Bronchial epithelial cell (primary cell): ENCODE measurements at regions not wholly inside any gene's neighbourhood (a gene's known extent, or its start where the extent isn't known, plus 50 kb on each side); places are given as distances from the start of the nearest gene placed in this dataset.

Source experiments
- DNase-seq: peaks from one replicate; pipeline ENCODE4 v3.0.0-alpha.2; 2010; ENCODE audit warnings: low read depth
- FAIRE-seq: peaks from 2 replicates; lab custom pipeline; 2011; peaks lifted over from hg19 to GRCh38; lab: Jason Lieb, UNC
- H3K27me3 ChIP-seq: 2 replicates; pipeline ENCODE4 v1.5.1; 2011; ENCODE audit warnings: low read length; ENCODE audit not compliant: control insufficient read depth, insufficient read depth
- H3K36me3 ChIP-seq: 2 replicates; pipeline ENCODE4 v1.5.1; 2011; ENCODE audit warnings: low read length; ENCODE audit not compliant: control insufficient read depth, insufficient read depth
- H3K4me3 ChIP-seq: 2 replicates; pipeline ENCODE4 v1.5.1; 2011; ENCODE audit warnings: mild to moderate bottlenecking, low read depth, low read length, control low read depth
- TF ChIP-seq, protein P1 (sequence below): IDR thresholded peaks from 2 replicates; pipeline ENCODE4 v1.5.1; 2011; ENCODE audit warnings: mild to moderate bottlenecking, moderate library complexity, low read length, control low read depth, inconsistent platforms; ENCODE audit not compliant: insufficient read depth, severe bottlenecking

- Histone ChIP-seq H3K4me3 (no peak overlapping the region), H3K36me3 (no peaks in the 10 kb centered on the region), H3K27me3 (peaks cover 2% of the 10 kb centered on the region)
- FAIRE-seq (peak; percentile 40), DNase-seq (no peak)
- TF ChIP-seq, protein P1, sequence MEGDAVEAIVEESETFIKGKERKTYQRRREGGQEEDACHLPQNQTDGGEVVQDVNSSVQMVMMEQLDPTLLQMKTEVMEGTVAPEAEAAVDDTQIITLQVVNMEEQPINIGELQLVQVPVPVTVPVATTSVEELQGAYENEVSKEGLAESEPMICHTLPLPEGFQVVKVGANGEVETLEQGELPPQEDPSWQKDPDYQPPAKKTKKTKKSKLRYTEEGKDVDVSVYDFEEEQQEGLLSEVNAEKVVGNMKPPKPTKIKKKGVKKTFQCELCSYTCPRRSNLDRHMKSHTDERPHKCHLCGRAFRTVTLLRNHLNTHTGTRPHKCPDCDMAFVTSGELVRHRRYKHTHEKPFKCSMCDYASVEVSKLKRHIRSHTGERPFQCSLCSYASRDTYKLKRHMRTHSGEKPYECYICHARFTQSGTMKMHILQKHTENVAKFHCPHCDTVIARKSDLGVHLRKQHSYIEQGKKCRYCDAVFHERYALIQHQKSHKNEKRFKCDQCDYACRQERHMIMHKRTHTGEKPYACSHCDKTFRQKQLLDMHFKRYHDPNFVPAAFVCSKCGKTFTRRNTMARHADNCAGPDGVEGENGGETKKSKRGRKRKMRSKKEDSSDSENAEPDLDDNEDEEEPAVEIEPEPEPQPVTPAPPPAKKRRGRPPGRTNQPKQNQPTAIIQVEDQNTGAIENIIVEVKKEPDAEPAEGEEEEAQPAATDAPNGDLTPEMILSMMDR = no peak
These were observed 68.8 kb upstream of the PITRM1 start for GRCh38 chr10:3241274-3241921.

GRCh38 chr10:3239920-3240894, 67.6 kb upstream of the PITRM1 start:
- DNase-seq = no peak
- TF ChIP-seq, protein P1 = no peak
- Histone ChIP-seq H3K27me3 (peaks cover 2% of the 10 kb centered on the region), H3K4me3 (no peak overlapping the region), H3K36me3 (no peaks in the 10 kb centered on the region)
- no peak for FAIRE-seq

DNA sequence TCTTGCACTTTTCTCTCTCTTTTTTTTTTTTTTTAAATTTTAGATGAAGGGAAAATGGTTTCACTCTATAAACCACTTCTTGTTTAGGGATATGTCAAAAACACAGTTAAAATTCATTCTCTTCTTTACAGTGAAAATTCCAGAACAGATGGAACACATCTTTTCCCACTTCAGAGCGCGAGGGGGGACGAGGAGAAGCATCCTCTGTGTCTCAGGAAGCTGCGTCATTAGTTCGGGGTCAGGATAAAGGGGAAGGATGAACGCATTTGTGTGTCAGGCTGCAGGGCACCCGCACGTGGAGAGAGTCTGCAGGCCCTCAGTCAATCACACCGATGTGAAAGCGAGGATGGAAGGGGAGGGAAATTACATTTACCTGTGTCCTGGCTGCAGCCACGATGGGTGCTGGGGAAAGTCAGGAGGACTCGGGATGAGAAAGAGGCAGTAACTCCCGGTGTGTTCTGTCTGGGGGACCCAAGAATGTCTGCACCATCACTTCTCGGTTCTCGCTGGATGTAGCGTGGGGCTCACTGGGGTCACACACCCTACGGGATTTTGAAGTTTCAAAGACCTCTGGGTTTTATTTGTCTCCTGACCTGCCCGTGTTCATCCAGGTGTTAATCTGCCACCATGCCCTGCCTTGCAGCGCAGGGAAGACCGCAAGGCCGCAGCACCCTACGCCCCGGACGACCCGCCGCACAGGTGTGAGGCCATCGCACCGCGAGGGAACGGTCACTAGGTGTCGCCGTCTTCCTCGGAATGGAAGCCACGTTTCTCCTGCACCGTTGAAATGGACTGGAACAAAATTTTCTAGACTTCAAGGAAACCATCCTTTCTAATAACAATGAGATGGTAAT, 66.7 kb upstream of the PITRM1 start:
- TF ChIP-seq, protein P1 = peak; percentile 95
- DNase-seq (peak; percentile 44), FAIRE-seq (no peak)
- Histone ChIP-seq H3K36me3 (no peaks in the 10 kb centered on the region), H3K4me3 (no peak overlapping the region), H3K27me3 (peaks cover 2% of the 10 kb centered on the region)

DNA sequence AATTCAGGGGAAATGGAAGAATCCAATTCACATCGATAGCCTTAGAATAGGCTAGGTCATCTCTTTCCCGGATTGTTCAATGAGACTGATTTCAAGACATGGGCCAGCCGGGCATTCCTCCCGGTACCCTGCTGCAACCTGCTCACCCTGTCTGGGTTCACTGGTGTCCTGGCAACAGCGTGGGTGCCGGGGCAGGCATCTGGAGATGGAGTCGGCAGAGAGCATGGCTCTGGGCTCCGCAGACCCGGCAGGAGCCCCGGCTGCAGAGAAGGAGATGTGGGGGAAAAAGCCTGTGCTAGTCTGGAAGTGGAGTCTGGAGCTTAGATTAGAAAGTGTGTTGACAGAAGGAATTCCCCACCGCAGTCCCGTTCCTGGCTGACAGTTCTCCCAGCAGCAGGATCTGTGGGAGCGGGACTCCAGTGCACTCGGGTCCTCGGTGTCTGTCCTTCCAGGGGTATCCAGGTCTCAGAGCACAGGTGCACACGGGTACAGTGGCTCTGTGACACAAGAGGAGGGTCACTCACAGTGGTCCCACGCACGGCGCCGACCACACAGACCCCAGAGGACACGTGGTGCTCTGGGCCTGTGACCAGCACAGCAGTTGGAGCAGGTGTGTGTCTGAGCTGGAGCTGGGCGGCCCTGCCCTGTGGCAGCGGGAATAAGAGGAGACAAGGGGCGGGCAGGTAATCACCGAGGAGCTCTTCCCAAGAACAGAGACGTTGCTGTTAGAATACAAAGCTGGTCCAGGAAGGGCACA, 65.7 kb upstream of the PITRM1 start:
- FAIRE-seq = no peak
- Histone ChIP-seq H3K4me3 (no peak overlapping the region), H3K27me3 (peaks cover 2% of the 10 kb centered on the region), H3K36me3 (no peaks in the 10 kb centered on the region)
- TF ChIP-seq, protein P1 = no peak
- DNase-seq = no peak

GRCh38 chr10:3237530-3237929, 64.9 kb upstream of the PITRM1 start:
- Histone ChIP-seq H3K27me3 (peaks cover 2% of the 10 kb centered on the region), H3K36me3 (no peaks in the 10 kb centered on the region), H3K4me3 (no peak overlapping the region)
- no peak for DNase-seq
- TF ChIP-seq, protein P1 = no peak
- FAIRE-seq = no peak
